H1 (cell line): ENCODE measurements at regions not wholly inside any gene's neighbourhood (a gene's known extent, or its start where the extent isn't known, plus 50 kb on each side); places are given as distances from the start of the nearest gene placed in this dataset.
"Not testable (repeated sequence)": the region's sequence is repeated elsewhere in the genome, so short reads cannot be mapped to it uniquely, and the experiment has no call there.

ENCODE experiments used
- SIN3A ChIP-seq, 2 experiments: IDR thresholded peaks in 1 of 2; conservative IDR thresholded peaks in 1 of 2; 2 replicates each; pipeline ENCODE4 v1.6.1; 2011 to 2012; ENCODE audit warnings: low read length in 2 of 2, improper control_type of control experiment in 1 of 2, low read depth in 1 of 2, mild to moderate bottlenecking in 1 of 2
- TF ChIP-seq, protein P1 (sequence below), 3 experiments: IDR thresholded peaks; 1 replicate in 2 of 3; 2 replicates in 1 of 3; pipeline versions ENCODE4 v1.5.1 to v1.6.1; 2011; ENCODE audit warnings: low read length in 3 of 3, mild to moderate bottlenecking in 3 of 3, inconsistent platforms in 2 of 3, low read depth in 1 of 3, moderate library complexity in 1 of 3; ENCODE audit not compliant: insufficient read depth in 1 of 3; ENCODE audit errors: control extremely low read depth in 1 of 3

DNA sequence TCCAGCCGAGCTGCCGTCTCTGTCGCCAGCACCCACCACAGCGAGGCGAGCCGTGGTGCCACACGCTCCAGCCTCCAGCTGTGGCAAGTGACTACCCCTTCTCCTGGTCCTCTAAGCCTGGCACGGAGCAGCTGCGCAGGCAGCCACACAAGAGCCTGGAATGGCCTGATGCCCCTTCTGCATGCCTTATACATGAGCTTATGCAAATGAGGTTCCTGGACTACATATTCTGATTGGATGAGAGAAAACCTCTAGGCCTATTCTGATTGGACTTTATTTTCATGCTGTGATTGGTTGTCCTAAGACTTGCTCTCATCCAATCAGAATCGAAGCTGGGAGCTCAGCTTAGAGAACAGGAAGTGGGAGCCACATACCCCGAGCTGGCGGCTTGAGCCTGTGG is 276.5 kb downstream of the TUBA3C start:
- TF ChIP-seq, protein P1, sequence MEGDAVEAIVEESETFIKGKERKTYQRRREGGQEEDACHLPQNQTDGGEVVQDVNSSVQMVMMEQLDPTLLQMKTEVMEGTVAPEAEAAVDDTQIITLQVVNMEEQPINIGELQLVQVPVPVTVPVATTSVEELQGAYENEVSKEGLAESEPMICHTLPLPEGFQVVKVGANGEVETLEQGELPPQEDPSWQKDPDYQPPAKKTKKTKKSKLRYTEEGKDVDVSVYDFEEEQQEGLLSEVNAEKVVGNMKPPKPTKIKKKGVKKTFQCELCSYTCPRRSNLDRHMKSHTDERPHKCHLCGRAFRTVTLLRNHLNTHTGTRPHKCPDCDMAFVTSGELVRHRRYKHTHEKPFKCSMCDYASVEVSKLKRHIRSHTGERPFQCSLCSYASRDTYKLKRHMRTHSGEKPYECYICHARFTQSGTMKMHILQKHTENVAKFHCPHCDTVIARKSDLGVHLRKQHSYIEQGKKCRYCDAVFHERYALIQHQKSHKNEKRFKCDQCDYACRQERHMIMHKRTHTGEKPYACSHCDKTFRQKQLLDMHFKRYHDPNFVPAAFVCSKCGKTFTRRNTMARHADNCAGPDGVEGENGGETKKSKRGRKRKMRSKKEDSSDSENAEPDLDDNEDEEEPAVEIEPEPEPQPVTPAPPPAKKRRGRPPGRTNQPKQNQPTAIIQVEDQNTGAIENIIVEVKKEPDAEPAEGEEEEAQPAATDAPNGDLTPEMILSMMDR (IDR thresholded peaks at IDR 0.05; ENCODE audit: control extremely low read depth in 1 of 3, insufficient read depth in 1 of 3, low read depth in 1 of 3, low read length in 3 of 3) = not testable (repeated sequence)
- not testable (repeated sequence) for TF ChIP-seq SIN3A (conservative IDR thresholded peaks at IDR 0.05 in 1 of 2, IDR thresholded peaks at IDR 0.05 in 1 of 2; ENCODE audit: low read depth in 1 of 2, low read length in 2 of 2)
